ENCODE measurements at regions not wholly inside any gene's neighbourhood (a gene's known extent, or its start where the extent isn't known, plus 50 kb on each side); places are given as distances from the start of the nearest gene placed in this dataset.

- no peaks in the 10 kb centered on the region for H3K36me3 Mint-ChIP-seq
- no peak overlapping the region for H3K27ac Mint-ChIP-seq
- H3K4me1 Mint-ChIP-seq (ENCODE audit: low read depth in 2 of 2) = no peaks in the 10 kb centered on the region
- peaks cover 2% of the 10 kb centered on the region for H3K9me3 Mint-ChIP-seq
- no peak overlapping the region for H3K4me3 Mint-ChIP-seq
- no peaks in the 10 kb centered on the region for H3K27me3 Mint-ChIP-seq
- DNase-seq (ENCODE audit: low spot score) (no peak), ATAC-seq (no peak)
Observed at GRCh38 chr18:4589056-4589800, 134.1 kb upstream of the DLGAP1 start.

DNA sequence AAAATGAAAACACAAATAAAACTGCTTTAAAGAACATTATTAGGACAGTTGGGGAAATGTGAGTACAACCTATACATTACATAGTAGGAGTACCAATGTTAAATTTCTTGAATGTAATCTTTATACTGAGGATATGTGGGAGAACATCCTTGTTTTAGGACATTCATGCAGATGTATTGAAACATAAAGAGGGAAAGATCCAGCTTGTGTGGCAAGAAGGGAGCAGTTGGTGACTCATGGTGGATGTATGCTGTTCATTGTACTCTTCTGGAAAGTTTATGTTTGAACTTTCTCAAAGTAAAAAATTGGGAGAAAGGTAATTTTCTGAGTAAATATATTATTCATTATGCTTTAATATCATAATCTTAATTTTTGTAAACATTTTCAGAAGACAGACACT is 132.1 kb upstream of the DLGAP1 start:
- H3K4me3 Mint-ChIP-seq = no peak overlapping the region
- no peaks in the 10 kb centered on the region for H3K27me3 Mint-ChIP-seq
- peaks cover 5% of the 10 kb centered on the region for H3K9me3 Mint-ChIP-seq
- no peaks in the 10 kb centered on the region for H3K4me1 Mint-ChIP-seq (ENCODE audit: low read depth in 2 of 2)
- DNase-seq (ENCODE audit: low spot score) (no peak), ATAC-seq (no peak)
- no peak overlapping the region for H3K27ac Mint-ChIP-seq
- peaks cover 6% of the 10 kb centered on the region for H3K36me3 Mint-ChIP-seq

DNA sequence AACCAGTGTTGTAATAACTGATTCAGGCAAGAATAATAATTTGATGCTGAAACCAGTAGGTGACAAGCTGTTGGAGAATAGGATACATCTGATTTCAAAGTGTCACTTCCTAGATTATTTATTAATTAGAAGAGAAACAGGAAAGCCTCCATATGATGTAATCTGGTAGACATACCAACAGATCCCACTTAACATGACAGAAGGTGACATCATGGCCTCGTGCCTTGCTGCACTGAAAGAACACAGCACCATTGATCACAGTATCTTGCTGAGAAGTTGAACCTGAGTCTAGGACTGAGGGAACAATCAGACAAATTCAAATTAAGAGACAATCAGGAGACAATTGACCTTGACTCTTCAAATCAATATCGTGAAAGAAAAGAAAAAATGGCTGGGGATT is 131.6 kb upstream of the DLGAP1 start:
- ATAC-seq (no peak), DNase-seq (ENCODE audit: low spot score) (no peak)
- H3K4me3 Mint-ChIP-seq = no peak overlapping the region
- H3K9me3 Mint-ChIP-seq = peaks cover 9% of the 10 kb centered on the region
- no peaks in the 10 kb centered on the region for H3K4me1 Mint-ChIP-seq (ENCODE audit: low read depth in 2 of 2)
- no peaks in the 10 kb centered on the region for H3K27me3 Mint-ChIP-seq
- peaks cover 11% of the 10 kb centered on the region for H3K36me3 Mint-ChIP-seq
- no peak overlapping the region for H3K27ac Mint-ChIP-seq

DNA sequence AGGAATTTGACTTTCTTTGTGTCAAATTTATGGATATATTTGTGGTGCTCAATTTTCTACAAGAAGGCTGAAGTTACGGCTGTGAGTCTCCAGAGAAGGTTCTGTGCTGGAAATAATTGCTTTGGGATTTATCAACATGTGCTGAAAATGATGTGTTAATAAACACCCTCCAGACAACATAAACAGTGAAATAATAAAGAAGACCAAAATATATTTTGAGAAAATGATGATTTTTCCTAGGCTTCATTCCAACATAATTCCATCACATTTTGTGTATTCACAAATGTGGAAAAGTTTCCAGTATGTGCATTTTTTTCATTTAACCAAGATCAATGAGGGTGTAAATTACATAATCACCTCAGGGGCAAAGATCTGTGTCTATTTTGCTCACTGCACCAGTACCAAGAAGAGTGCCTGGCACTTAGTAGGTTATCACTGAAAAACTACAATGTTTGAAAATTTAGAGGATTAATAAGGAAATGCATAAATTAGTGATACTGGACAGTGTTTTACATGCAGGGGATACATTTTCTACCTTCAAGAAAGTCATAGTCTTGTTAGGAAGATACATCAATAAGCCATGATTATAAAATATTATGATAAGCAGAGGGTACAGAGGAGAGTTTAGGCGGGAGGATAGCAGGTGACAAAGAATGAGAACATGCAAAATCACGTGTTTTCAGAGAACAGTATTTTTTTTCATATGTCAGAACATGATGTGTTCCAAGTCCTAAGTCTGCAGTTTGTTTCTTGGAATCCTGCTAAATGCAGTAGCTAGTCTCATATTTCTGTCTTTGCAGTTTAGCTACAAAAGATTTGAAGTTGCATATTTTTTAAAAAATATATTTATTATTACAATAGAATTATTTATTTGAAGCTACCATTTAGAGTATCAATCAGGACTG is 127.6 kb upstream of the DLGAP1 start:
- no peaks in the 10 kb centered on the region for H3K27me3 Mint-ChIP-seq
- no peak overlapping the region for H3K27ac Mint-ChIP-seq
- no peak overlapping the region for H3K4me3 Mint-ChIP-seq
- ATAC-seq = no peak
- no peaks in the 10 kb centered on the region for H3K4me1 Mint-ChIP-seq (ENCODE audit: low read depth in 2 of 2)
- peaks cover 19% of the 10 kb centered on the region for H3K9me3 Mint-ChIP-seq
- no peak for DNase-seq (ENCODE audit: low spot score)
- peaks cover 19% of the 10 kb centered on the region for H3K36me3 Mint-ChIP-seq

DNA sequence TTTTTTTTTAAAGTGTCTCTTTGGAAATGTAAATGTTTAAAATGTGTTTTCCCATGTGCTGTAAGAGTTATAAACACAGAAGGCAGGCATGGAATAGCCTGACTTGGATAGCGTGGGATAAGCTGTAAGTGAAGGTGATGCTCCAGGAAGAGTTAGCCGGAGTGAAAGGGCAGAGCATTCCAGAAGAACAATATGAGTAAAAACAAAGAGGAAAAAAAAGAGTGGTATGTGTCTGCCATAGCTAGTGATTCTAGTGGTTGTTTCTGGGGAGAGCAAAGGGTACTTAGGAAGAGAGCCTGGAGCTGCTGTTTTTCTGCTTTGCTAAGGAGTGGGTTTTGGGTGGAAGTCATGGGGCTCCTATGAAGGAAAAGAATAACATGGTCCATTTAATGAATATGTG is 126.9 kb upstream of the DLGAP1 start:
- ATAC-seq (no peak), DNase-seq (ENCODE audit: low spot score) (no peak)
- Mint-ChIP-seq H3K4me1 (ENCODE audit: low read depth in 2 of 2) (no peaks in the 10 kb centered on the region), H3K27me3 (no peaks in the 10 kb centered on the region), H3K9me3 (peaks cover 24% of the 10 kb centered on the region), H3K36me3 (peaks cover 24% of the 10 kb centered on the region), H3K4me3 (no peak overlapping the region), H3K27ac (no peak overlapping the region)

DNA sequence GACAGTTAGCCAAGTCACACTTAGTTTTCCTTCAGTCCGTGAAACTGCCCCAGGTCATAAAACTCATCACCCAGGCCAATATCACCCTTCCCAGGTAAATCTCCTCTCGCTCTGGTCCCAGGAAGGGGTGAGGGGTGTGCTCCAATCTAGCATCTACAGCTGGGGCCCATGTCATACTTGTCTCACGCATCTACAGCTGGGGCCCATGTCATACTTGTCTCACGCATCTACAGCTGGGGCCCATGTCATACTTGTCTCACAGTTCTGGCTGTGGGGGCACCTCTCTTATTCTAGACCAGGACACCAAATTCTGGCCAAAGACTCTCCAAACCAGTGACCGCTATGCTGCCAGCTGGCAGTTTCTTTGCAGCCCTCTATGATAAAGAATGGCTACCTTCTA is 123.3 kb upstream of the DLGAP1 start:
- Mint-ChIP-seq H3K36me3 (peaks cover 24% of the 10 kb centered on the region), H3K4me1 (ENCODE audit: low read depth in 2 of 2) (no peaks in the 10 kb centered on the region), H3K27ac (no peak overlapping the region), H3K27me3 (no peaks in the 10 kb centered on the region), H3K4me3 (no peak overlapping the region), H3K9me3 (peaks cover 25% of the 10 kb centered on the region)
- ATAC-seq = no peak
- DNase-seq (ENCODE audit: low spot score) = no peak

DNA sequence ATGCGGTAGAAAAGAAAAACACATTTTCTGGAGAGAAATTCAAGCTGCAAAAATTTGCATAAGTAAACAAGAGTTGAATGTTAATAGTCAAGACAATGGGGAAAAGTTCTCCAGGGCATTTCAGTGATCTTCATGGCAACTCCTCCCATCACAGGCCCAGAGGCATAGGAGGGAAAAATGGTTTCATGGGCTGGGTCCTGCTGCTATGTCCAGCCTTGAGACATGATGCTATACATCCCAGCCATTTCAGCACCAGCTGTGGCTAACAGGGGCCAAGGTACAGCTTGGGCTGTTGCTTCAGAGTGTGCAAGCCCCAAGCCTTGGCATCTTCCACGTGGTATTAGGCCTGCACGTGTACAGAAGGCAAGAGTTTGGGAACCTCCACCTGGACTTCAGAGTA is 118.6 kb upstream of the DLGAP1 start:
- Mint-ChIP-seq H3K27ac (no peak overlapping the region), H3K9me3 (peaks cover 23% of the 10 kb centered on the region), H3K27me3 (no peaks in the 10 kb centered on the region), H3K36me3 (peaks cover 8% of the 10 kb centered on the region), H3K4me1 (ENCODE audit: low read depth in 2 of 2) (no peaks in the 10 kb centered on the region), H3K4me3 (no peak overlapping the region)
- no peak for ATAC-seq
- DNase-seq (ENCODE audit: low spot score) = no peak

DNA sequence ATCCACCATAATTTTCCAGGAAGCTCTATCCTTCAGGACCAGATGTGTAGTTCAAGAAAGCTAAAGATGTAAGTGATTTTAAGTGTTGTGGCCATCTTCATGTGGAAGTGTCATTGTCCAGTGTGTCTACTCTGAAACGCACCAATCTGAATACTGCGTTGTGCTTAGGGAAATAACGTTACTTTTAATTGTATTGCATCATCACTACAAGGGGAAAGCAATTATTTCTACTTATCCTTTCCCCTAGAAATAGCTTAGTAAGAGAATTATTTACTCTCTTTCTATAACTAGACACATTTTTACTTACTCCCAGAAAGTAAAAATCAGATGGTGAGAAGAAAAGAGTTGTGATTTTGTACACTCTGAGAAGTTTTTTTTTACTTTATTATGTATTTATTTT is 102.4 kb upstream of the DLGAP1 start:
- peaks cover 6% of the 10 kb centered on the region for H3K36me3 Mint-ChIP-seq
- no peaks in the 10 kb centered on the region for H3K27me3 Mint-ChIP-seq
- no peak for ATAC-seq
- DNase-seq (ENCODE audit: low spot score) = no peak
- no peaks in the 10 kb centered on the region for H3K4me1 Mint-ChIP-seq (ENCODE audit: low read depth in 2 of 2)
- no peak overlapping the region for H3K27ac Mint-ChIP-seq
- no peak overlapping the region for H3K4me3 Mint-ChIP-seq
- H3K9me3 Mint-ChIP-seq = peaks cover 15% of the 10 kb centered on the region

GRCh38 chr18:4551001-4551360 is 95.9 kb upstream of the DLGAP1 start:
- ATAC-seq (no peak), DNase-seq (ENCODE audit: low spot score) (no peak)
- peaks cover 3% of the 10 kb centered on the region for H3K9me3 Mint-ChIP-seq
- H3K4me1 Mint-ChIP-seq (ENCODE audit: low read depth in 2 of 2) = no peaks in the 10 kb centered on the region
- no peak overlapping the region for H3K4me3 Mint-ChIP-seq
- H3K36me3 Mint-ChIP-seq = no peaks in the 10 kb centered on the region
- H3K27me3 Mint-ChIP-seq = no peaks in the 10 kb centered on the region
- no peak overlapping the region for H3K27ac Mint-ChIP-seq

GRCh38 chr18:4549164-4549872 is 94.2 kb upstream of the DLGAP1 start:
- ATAC-seq (no peak), DNase-seq (ENCODE audit: low spot score) (no peak)
- Mint-ChIP-seq H3K9me3 (peaks cover 7% of the 10 kb centered on the region), H3K4me1 (ENCODE audit: low read depth in 2 of 2) (no peaks in the 10 kb centered on the region), H3K4me3 (no peak overlapping the region), H3K27me3 (no peaks in the 10 kb centered on the region), H3K27ac (no peak overlapping the region), H3K36me3 (no peaks in the 10 kb centered on the region)

DNA sequence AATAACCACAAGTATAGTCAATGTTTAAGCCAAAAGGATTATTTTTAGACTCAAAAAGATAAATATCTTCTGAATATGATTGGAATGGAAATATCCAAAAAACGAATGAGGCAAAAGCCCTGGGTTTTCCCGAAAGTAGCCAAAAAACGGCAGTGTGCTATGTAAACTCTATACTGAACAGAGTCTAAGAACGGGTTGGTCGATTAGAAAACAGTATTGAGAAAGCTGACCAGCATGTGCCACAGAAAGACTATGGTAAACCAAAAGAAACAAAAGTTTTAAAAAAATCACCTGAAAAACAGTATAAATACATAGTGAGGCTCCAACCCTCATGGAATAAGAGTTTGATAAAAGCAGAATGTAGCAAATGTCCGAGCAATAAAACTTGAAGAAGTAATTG is 92.0 kb upstream of the DLGAP1 start:
- DNase-seq (ENCODE audit: low spot score) (no peak), ATAC-seq (no peak)
- H3K36me3 Mint-ChIP-seq = no peaks in the 10 kb centered on the region
- no peaks in the 10 kb centered on the region for H3K4me1 Mint-ChIP-seq (ENCODE audit: low read depth in 2 of 2)
- H3K27ac Mint-ChIP-seq = no peak overlapping the region
- no peaks in the 10 kb centered on the region for H3K27me3 Mint-ChIP-seq
- no peak overlapping the region for H3K4me3 Mint-ChIP-seq
- H3K9me3 Mint-ChIP-seq = peaks cover 4% of the 10 kb centered on the region

DNA sequence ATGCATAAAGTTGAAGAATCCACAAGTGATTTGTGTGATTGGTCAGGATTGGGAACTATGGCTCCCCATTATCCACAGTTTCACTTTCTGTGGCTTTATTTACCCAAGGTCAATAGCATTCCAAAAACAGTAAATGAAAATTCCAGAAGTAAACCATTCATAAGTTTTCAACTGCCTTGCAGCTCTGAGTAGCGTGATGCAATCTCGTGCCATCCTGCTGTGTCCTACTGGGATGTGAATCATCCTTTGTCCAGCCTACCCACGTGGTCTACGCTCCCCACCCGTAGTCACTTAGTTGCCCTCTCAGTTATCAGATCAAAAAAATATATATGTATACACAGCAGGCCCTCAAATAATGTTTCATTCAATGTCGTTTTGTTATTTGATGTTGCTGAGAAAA is 89.0 kb upstream of the DLGAP1 start:
- Mint-ChIP-seq H3K27ac (no peak overlapping the region), H3K9me3 (peaks cover 7% of the 10 kb centered on the region), H3K4me1 (ENCODE audit: low read depth in 2 of 2) (no peaks in the 10 kb centered on the region), H3K4me3 (no peak overlapping the region), H3K27me3 (no peaks in the 10 kb centered on the region), H3K36me3 (no peaks in the 10 kb centered on the region)
- ATAC-seq (no peak), DNase-seq (ENCODE audit: low spot score) (no peak)

- Mint-ChIP-seq H3K4me3 (no peak overlapping the region), H3K9me3 (peaks cover 7% of the 10 kb centered on the region), H3K27ac (no peak overlapping the region), H3K27me3 (no peaks in the 10 kb centered on the region), H3K4me1 (ENCODE audit: low read depth in 2 of 2) (no peaks in the 10 kb centered on the region), H3K36me3 (no peaks in the 10 kb centered on the region)
- ATAC-seq (no peak), DNase-seq (ENCODE audit: low spot score) (no peak)
Observed at GRCh38 chr18:4543711-4544110, 88.6 kb upstream of the DLGAP1 start.

DNA sequence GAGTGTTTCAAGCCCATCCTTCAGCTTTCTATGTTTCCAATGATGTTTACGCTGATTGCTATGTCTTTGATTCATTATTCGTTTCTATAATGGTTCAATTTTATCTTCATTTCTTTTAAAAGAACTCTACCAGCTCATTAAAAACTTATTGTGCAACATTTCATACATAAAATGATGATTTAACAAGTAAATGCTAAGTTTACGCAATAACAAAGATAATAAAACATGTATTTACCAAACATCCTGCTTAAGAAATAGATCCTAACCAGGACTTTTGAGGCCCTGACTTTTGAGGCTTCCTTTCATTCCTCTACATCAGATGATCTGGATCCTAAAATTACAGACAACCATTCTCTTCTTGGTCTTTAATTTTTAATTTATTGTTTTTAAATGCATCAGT is 86.5 kb upstream of the DLGAP1 start:
- Mint-ChIP-seq H3K9me3 (peaks cover 11% of the 10 kb centered on the region), H3K36me3 (peaks cover 4% of the 10 kb centered on the region), H3K27me3 (no peaks in the 10 kb centered on the region), H3K27ac (no peak overlapping the region), H3K4me1 (ENCODE audit: low read depth in 2 of 2) (no peaks in the 10 kb centered on the region), H3K4me3 (no peak overlapping the region)
- DNase-seq (ENCODE audit: low spot score) (no peak), ATAC-seq (no peak)

Data from natural killer cell treated with Interleukin-12 subunit alpha and Interleukin-12 subunit beta and Interleukin-15 and Interleukin-18, amount 100 ng/mL, for 72 hours (primary cell).